DMS79 treated with DMSO at 0.1 percent for 48 hours (cell line): ENCODE measurements at regions not wholly inside any gene's neighbourhood (a gene's known extent, or its start where the extent isn't known, plus 50 kb on each side); places are given as distances from the start of the nearest gene placed in this dataset.

Experiments used
- DNase-seq: peaks from one replicate; lab custom pipeline; 2025; lab: John Stamatoyannopoulos, UW

DNA sequence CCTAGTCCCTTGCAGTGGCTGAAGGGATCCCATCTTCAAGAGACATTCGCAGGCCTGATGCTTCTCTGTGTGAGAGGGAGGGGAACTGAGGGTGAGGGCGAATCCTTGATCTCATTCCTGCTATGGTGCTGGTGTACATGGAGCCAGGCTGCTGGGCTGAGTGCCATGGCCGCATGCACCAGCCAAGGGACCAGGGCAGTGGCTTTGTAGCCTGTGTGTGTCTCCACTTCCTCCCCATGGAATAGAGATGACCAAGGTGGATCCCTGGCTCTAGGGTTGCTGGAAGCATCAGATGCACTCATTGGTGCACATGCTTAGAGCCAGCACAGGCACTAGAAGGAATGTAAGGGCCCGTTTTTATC is 195.0 kb downstream of the FOXL1 start:
- no peak for DNase-seq

DNA sequence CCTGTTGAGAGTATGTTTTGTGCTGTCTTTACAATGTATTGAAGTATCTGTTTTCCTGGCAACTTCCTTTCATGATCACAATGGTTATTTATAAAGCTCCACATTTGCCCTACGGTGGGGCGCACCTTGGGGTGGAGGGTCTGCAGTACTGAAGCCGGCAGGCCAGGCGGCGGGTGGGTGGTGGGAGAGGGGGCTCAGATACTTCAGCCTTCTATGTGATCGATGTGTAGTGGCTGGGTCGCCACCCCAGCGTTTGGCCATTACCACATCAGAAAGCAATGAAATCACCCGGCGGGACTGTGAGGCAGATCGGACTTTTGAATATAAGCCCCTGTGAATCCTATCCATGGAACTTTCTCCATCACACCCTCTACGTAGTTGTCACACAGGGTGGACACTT is 196.6 kb downstream of the FOXL1 start:
- DNase-seq = no peak

GRCh38 chr16:86775511-86775921 is 197.2 kb downstream of the FOXL1 start:
- DNase-seq = no peak

DNA sequence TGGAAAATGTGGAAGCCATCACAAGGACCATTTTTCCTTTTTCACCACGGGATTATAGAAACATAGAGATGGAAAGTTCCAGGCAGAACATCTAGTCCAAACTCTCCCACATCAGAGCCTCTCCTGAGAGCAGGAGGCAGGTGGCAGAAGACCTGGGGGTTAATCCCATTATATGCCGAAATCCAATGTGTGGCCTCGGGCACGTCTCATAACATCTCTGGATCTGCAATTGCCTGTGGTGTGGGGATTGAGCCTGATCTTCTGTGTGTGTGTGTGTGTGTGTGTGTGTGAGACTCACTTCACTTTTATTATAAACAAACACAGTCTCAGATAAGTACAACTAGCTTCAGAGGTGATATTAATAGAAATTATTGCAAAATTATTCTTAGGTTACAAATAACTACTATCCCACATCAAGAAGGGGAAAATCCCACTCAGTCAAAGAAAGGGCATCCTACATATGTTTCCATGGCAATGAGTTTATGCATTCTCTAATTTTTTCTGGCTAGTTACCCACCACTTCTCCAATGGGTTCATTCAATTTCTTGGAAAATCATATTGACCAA is 199.1 kb downstream of the FOXL1 start:
- DNase-seq = no peak

- no peak for DNase-seq
Measured at GRCh38 chr16:86778108-86778745, 199.9 kb downstream of the FOXL1 start.

DNA sequence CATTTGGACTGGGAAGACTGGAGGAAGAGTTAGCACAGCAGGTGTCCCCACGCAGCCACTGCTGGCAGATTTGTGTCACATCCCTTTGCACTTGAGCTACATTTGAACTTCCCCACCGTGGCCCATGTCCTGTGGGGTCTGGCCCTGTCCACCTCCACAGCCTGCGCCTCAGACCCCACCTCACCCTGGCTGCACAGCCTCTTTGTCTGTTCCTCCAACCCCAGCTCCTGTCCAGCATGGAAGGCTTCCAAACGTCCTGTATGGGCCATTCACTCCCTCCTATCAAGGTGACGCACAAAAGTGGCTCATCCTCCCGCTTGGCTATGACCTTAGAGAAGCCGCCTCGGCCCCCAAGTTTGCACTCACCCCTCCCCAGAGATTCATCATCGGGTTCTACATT is 200.6 kb downstream of the FOXL1 start:
- no peak for DNase-seq

GRCh38 chr16:86781046-86781445 is 202.7 kb downstream of the FOXL1 start:
- DNase-seq = no peak

- no peak for DNase-seq
Measured at GRCh38 chr16:86783636-86784626, 205.6 kb downstream of the FOXL1 start.

GRCh38 chr16:86786338-86786737 is 208.0 kb downstream of the FOXL1 start:
- DNase-seq = no peak

- DNase-seq = no peak
Measured at GRCh38 chr16:86786994-86787393, 208.6 kb downstream of the FOXL1 start.

DNA sequence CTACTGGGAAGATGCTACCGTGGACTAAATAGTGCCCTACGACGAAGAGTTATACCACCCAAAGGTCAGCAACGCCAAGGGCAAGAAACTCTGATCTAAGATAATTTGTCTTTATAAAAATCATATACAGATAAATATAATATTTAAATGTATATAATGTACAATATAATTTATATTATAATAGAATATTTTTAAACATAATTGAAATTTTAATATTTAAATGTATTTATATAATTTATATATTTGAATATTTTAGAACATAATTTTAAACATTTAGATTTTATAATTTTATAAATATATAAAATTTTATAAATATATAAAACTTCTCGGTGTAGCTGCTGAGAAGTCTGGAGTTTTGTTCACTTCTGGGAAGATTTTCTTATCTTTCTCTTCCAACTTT is 209.2 kb downstream of the FOXL1 start:
- no peak for DNase-seq

DNA sequence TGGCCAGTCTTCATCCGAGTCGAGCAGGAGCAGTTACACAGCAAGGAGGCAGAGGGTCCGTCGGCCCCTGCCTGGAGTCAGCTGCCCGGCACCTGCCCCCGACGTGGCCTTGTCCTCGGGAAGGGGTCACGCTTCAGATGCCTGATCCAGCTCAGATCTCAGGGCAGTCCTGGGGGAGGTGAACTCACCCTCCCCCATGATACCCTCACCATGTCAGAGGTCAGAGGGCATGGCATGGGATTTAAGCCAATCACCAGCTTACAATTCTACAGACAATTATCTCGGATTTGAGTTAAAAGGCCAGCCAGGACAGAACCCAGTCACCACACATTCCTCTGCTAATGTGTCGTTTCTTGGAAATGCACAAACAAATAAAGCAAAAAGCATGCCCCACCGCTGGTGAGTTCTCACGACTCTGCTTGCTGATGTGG is 211.3 kb downstream of the FOXL1 start:
- DNase-seq = no peak

DNA sequence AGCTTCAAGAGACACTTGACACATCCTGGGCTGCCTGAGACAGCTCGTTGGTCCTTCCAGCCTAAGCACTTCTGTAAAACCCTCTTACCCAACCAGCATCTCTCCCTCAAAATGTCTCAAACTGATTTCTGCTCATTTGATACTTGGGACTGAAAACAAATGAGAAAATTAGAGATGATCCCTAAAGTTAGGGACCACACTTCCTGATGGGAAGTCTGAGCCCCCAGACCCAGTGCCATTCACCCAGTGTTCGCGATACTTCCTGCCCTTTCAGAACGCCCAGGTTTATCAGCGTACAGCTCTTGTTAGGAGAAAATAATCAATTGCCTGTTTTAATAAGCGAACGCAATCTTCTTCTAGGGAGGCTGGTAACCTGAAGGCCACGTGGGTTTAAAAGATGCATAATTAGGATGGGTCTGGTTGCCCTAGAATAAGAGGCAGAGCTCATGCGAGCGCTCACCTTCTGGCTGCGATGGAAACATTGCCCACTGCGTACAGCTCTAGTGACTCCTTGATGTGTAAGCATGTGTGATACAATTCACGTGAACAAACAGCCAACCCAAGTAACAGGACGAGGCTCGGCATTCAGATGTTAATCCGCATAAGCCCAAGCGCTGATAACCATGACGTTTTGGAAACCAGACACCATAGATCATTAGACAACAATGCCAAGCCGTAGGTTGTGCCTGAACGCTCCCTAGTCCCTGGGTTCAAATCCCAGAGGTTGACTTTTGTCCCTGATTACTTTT is 213.1 kb downstream of the FOXL1 start:
- no peak for DNase-seq

GRCh38 chr16:86794216-86794864 is 216.0 kb downstream of the FOXL1 start:
- no peak for DNase-seq

DNA sequence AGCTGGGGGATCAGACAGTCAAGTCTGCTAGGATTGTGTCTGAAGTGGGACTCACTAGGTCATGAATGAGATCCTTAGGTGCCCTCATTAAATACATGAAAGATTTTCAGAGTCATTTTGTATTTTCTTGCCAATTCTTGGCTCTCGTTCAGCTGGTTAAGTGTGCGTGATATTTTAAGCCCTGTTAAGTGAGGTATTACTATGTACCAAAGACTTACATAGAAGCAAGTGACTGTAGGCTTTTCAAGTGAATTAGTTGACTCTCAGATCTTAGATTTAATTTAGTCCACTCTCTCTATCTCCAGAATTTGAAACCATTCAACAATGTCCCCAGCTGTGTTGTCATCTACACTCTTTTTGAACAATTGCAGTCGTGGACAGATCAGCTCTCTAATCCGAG is 219.4 kb downstream of the FOXL1 start:
- DNase-seq = no peak

- no peak for DNase-seq
Measured at GRCh38 chr16:86798247-86799041, 220.1 kb downstream of the FOXL1 start.

DNA sequence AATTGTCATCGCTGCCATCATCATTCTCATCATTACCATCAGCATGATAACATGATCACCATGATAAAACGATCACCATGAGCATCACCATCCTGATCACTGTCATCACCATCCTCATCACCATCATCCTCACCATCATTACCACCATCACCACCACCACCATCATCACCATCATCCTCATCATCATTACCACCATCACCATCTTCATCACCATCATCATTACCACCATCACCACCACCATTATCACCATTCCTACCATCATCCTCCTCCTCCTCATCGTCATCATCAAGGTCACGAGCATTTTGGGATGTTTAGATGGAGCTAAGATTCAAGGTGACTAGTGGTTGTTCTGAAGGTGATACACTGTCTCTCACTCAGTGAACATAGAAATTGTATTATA is 221.0 kb downstream of the FOXL1 start:
- DNase-seq = no peak

- no peak for DNase-seq
Measured at GRCh38 chr16:86800894-86801293, 222.5 kb downstream of the FOXL1 start.

DNA sequence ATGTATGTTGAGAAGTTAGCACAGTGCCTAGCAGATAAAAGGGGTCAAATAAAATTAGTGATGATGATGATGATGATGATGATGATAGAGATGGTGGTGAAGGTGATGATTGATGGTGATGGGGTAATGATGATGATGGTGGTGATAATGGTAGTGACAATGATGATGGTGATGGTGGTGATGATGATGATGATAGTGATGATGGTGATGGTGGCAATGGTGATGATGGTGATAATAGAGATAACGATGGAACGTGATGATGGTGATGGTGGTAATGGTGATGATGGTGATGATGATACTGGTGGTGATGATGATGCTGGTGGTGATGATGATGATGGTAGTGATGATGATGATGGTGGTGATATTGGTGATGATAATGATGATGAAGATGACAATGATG is 223.7 kb downstream of the FOXL1 start:
- DNase-seq = no peak

DNA sequence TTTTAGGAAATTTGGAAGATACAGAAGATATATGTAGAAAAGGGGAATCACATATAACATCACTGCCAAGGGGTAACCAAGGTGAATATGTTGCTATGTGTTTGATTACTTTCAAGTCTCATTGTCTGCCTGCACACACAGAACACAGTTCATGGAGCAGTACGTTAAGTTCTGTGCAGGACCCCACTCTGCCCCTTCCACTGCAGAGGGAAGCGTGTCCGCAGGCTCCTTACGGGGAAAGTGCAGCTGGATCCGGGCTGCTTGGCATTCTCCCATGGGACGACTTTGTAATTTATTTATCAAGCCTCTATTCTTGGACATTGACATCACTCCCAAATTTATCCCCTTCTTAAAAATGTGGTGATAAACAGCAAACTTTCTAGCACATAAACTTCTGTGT is 226.8 kb downstream of the FOXL1 start:
- no peak for DNase-seq
